ENCODE measurements at regions not wholly inside any gene's neighbourhood (a gene's known extent, or its start where the extent isn't known, plus 50 kb on each side); places are given as distances from the start of the nearest gene placed in this dataset.

- no peak for ATAC-seq (ENCODE audit: poor library complexity)
- DNase-seq: no peak
- intact Hi-C loops (cut with DNase I): loop anchor here (10.0 kb wide), 2 partner anchors 749 to 781 kb away; partner anchors contain the start of gene HTR1B
Measured at GRCh38 chr6:76683985-76684384, 611.5 kb upstream of the IMPG1 start.

- intact Hi-C loops (cut with DNase I): loop anchor here (10.0 kb wide), 2 partner anchors 748 to 782 kb away; partner anchors contain the start of gene HTR1B
- DNase-seq (no peak), ATAC-seq (ENCODE audit: poor library complexity) (no peak)
Measured at GRCh38 chr6:76682842-76683241, 610.4 kb upstream of the IMPG1 start.

GRCh38 chr6:76681781-76682180, 609.3 kb upstream of the IMPG1 start:
- no peak for DNase-seq
- no peak for ATAC-seq (ENCODE audit: poor library complexity)
- intact Hi-C loops (cut with DNase I): loop anchor here (10.0 kb wide), 2 partner anchors 747 to 783 kb away; partner anchors contain the start of gene HTR1B

- intact Hi-C loops (cut with DNase I): no loop called here
- ATAC-seq (ENCODE audit: poor library complexity) (no peak), DNase-seq (no peak)
Measured at GRCh38 chr6:76677017-76677416, 604.6 kb upstream of the IMPG1 start.

GRCh38 chr6:76671751-76672150, 599.3 kb upstream of the IMPG1 start:
- intact Hi-C loops (cut with DNase I): no loop called here
- DNase-seq: no peak
- ATAC-seq (ENCODE audit: poor library complexity): no peak

GRCh38 chr6:76644231-76644630, 571.8 kb upstream of the IMPG1 start:
- DNase-seq (no peak), ATAC-seq (ENCODE audit: poor library complexity) (no peak)
- intact Hi-C loops (cut with DNase I): no loop called here

- intact Hi-C loops (cut with DNase I): no loop called here
- DNase-seq (no peak), ATAC-seq (ENCODE audit: poor library complexity) (no peak)
Measured at GRCh38 chr6:76639941-76640340, 567.5 kb upstream of the IMPG1 start.

GRCh38 chr6:76634695-76635094, 562.2 kb upstream of the IMPG1 start:
- DNase-seq (no peak), ATAC-seq (ENCODE audit: poor library complexity) (no peak)
- intact Hi-C loops (cut with DNase I): no loop called here

GRCh38 chr6:76633259-76633658, 560.8 kb upstream of the IMPG1 start:
- no peak for ATAC-seq (ENCODE audit: poor library complexity)
- DNase-seq: no peak
- intact Hi-C loops (cut with DNase I): no loop called here

- ATAC-seq (ENCODE audit: poor library complexity) (no peak), DNase-seq (no peak)
- intact Hi-C loops (cut with DNase I): no loop called here
Measured at GRCh38 chr6:76631622-76632021, 559.2 kb upstream of the IMPG1 start.

- ATAC-seq (ENCODE audit: poor library complexity) (no peak), DNase-seq (no peak)
- intact Hi-C loops (cut with DNase I): no loop called here
Measured at GRCh38 chr6:76615395-76615794, 542.9 kb upstream of the IMPG1 start.

- DNase-seq (no peak), ATAC-seq (ENCODE audit: poor library complexity) (no peak)
- intact Hi-C loops (cut with DNase I): no loop called here
Measured at GRCh38 chr6:76612954-76613353, 540.5 kb upstream of the IMPG1 start.

GRCh38 chr6:76609160-76609559, 536.7 kb upstream of the IMPG1 start:
- ATAC-seq (ENCODE audit: poor library complexity) (no peak), DNase-seq (no peak)
- intact Hi-C loops (cut with DNase I): no loop called here

- intact Hi-C loops (cut with DNase I): no loop called here
- ATAC-seq (ENCODE audit: poor library complexity) (no peak), DNase-seq (no peak)
Measured at GRCh38 chr6:76594109-76594508, 521.6 kb upstream of the IMPG1 start.

- no peak for DNase-seq
- ATAC-seq (ENCODE audit: poor library complexity): no peak
- intact Hi-C loops (cut with DNase I): no loop called here
Measured at GRCh38 chr6:76593668-76594067, 521.2 kb upstream of the IMPG1 start.

GRCh38 chr6:76592566-76592965, 520.1 kb upstream of the IMPG1 start:
- intact Hi-C loops (cut with DNase I): no loop called here
- no peak for ATAC-seq (ENCODE audit: poor library complexity)
- DNase-seq: no peak

GRCh38 chr6:76587271-76587670, 514.8 kb upstream of the IMPG1 start:
- ATAC-seq (ENCODE audit: poor library complexity) (no peak), DNase-seq (no peak)
- intact Hi-C loops (cut with DNase I): no loop called here

GRCh38 chr6:76584121-76584520, 511.7 kb upstream of the IMPG1 start:
- intact Hi-C loops (cut with DNase I): no loop called here
- no peak for ATAC-seq (ENCODE audit: poor library complexity)
- DNase-seq: no peak

- intact Hi-C loops (cut with DNase I): no loop called here
- DNase-seq (no peak), ATAC-seq (ENCODE audit: poor library complexity) (no peak)
Measured at GRCh38 chr6:76578746-76579145, 506.3 kb upstream of the IMPG1 start.

- ATAC-seq (ENCODE audit: poor library complexity): no peak
- intact Hi-C loops (cut with DNase I): no loop called here
- no peak for DNase-seq
Measured at GRCh38 chr6:76574746-76575145, 502.3 kb upstream of the IMPG1 start.

GRCh38 chr6:76565932-76566331, 493.5 kb upstream of the IMPG1 start:
- ATAC-seq (ENCODE audit: poor library complexity): no peak
- no peak for DNase-seq
- intact Hi-C loops (cut with DNase I): no loop called here

All from Right ventricle myocardium superior (tissue), 1 donor.